Right hindlimb (tissue), 1 donor: ENCODE measurements at regions not wholly inside any gene's neighbourhood (a gene's known extent, or its start where the extent isn't known, plus 50 kb on each side); places are given as distances from the start of the nearest gene placed in this dataset.

Experiments
- DNase-seq: peaks from one replicate; pipeline ENCODE4 v3.0.0-alpha.2; 2018

DNA sequence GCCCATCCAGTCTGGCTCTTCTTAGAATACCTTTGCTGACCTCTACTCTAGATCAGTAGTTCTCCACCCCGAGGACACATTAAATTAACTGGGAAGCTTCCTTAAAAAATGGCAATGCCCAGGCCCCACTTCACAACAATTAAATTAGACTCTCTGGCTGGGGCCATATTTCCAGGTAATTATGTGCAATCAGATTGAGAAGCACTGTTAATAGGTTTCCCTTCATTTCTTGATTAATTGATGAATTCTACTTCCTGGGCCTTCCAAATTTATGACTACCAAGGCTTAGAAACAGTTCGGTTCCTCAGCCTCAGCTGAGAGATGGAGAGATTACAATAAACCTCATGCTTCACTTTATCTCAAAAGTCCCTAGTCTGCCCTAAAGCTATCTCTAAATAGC, 71.7 kb upstream of the LIMCH1 start:
- no peak for DNase-seq

DNA sequence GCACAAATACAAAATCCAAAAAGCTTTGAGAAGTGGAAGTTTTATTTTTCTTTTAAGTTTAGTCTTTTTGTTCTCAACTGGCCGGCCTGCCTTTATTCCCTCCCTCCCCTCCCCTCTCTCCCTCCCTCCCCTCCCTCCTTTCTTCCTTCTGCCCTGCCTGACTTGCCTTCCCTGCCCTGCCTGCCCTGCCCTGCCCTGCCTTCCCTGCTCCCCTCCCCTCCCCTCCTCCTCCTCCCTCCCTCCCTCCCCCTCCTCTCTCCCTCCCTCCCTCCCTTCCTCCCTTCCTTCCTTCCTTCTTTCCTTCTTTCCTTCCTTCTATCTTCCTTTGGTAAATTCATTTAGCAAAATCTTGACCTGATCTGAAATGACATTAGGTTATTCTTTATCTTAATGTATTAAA, 69.8 kb upstream of the LIMCH1 start:
- no peak for DNase-seq

DNA sequence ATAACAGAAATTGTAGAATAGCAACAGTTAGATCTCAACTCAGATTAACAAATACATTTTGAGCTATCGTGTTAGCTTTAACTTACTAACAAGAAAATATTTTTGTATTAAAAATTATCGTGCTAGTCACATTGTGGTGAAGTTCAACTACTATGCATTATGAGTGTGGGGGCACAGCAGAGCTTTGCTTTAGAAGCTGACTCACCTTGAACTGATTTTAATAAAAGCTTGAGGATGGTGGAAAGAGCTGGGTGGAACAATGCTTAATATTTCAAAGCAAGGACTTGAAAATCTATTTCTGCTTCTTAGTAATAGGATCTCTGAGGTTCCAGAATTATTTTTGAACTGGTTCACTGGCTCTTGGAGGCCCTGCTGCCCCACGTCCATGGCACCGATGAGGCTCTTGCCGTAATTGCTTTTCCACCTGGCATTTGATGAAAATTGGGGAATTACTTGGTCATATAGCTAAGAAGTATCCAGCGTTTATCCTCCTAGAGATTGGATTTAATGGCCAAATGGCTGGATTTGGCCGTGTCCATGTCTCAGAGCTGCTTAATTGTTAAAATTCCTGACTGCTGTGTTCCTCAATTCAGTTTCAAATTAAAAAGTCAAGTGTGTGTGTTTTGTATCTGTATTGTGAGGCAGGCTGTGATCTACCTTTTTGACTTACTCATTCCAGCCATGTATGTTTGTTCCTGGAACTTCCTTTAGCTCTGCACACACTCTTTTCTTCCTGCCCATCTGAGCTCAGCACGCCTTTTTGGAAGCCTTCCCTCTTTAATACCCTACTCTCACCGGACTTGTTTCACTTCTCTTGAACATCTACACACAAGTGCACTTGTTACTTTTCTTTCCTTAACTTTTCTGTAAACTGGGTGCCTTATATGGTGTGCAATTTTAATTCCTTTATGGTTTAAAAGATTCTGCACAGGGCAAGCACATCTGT, 66.6 kb upstream of the LIMCH1 start:
- peak; percentile 54 for DNase-seq

DNA sequence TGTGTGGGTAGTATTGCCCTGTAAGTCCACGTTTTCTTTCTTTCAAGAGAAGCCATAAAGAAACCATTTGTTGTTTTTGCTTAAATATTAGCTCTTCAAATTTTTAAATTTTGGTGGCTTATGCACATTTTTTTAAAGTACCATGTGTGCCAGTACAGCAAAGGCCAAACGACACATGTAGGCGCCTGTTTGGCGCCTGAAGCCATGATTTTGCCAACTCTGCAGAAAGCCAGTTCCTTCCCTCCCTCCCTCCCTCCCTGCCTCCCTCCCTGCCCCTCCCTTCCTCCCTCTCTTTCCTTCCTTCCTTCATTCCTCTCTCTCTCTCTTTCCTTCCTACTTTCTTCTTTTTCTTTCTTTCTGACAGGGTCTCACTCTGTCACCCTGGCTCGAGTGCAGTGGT, 65.9 kb upstream of the LIMCH1 start:
- DNase-seq, result no peak

DNA sequence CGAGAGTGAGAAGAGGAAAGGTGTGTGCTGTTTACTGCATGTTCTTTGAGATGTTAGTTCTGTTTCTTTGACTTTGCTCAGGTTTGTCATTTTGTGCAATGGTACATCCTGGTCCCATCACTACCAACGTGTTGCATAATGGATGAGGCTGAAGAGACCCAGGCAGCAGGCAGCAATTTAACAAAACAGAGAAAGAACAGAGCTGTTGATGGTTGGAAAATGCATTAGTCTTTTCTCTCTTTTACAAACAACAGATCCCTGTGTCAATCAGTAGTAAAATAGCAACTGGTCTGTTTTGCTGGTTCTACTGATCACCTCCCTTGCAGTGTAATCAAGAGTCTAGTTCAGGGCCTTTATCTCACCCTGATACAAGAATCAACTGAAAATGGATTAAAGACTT, 64.8 kb upstream of the LIMCH1 start:
- no peak for DNase-seq

DNA sequence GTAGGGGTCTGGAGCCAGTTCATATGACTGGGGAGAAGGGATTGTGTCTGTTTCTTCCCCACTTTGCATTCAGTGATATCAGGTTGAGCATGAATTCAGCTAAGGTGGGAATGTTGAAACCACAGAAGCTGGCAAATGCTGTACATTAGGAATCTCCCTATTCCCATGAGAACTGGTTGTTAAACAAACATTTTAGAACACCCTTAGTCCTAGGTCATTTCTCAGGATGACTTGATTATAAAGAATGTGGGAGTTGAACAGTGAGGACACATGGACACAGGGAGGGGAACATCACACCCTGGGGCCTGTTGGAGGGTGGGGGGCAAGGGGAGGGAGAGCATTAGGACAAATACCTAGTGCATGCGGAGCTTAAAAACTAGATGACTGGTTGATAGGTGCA, 62.6 kb upstream of the LIMCH1 start:
- DNase-seq, result no peak

DNA sequence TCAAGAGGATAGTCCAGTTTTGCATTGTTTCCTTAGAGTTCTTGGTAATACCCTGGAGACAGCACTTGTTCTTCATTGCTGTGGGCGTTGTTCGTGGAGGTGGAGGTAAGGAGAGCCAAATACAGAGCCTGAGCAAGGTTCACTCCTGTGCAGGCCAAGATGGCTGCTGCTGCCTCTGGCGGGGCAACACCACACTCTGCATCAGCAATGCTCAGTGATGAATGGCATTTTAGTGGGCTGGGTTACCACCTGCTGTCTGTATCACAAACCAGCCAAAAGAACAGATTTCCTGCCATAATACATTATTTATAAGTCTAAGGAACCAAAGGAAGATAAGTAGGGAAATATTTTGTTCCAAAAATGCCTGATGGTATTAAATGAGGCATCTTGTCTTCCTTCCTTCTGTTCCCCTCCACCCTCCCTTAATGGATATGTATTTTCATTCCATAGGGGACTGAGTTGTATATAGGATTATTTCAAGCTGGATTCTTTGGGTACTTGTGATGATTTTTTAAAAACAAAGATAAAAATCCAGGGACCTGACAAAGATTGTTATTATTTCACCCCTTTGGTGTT, 61.6 kb upstream of the LIMCH1 start:
- DNase-seq, result no peak

DNA sequence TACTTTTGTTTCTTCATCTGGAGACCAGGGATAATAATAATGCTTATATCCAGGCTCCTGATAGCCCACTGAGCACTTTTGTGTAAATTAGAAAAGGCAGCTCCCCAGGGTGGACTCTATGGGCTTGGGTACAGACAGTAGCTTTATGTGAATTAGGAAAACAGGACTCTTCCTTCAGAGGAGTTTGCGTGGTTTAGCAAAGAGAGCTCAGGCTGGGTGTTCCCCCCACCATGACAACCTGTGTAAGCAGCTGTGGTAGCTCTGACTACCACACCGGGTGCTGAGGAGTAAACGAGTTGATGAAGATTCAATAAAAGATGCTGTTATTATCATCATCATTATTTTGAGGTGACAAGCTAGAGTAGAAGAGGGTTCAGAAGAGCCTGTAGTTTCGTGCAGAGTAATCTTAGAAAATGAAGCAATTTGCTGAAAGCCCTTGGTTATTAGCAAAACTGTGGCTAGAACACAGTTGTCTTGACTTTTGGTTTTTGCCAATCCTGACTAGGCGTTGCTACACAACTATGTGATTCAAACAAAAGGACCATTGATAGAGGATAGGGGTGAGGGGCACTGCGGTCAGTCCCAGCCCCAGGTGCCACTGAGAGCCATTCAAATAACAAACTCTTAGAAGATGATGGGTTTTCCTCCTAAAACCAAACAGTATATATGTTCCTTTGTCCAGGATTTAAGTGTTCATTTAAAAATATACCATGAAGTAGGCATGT, 60.6 kb upstream of the LIMCH1 start:
- no peak for DNase-seq

DNA sequence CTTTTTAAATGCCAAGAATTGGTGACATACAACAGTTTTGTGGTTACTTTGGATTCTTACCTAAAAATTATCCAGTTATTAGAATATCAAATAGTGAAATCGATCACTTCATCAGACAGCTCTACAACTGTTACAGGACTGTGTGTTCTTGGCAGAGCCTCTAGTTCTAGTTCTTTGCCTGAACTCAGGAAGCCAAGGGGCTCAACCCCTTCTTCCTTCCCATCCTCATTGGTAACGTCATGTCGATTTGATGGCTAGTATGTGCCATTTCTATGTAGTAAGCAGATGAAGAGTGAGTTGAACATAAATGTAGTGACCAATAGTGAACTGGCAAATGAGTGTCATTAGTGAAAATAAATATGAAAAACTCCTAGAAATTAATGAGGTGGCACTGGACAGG, 59.4 kb upstream of the LIMCH1 start:
- no peak for DNase-seq

DNA sequence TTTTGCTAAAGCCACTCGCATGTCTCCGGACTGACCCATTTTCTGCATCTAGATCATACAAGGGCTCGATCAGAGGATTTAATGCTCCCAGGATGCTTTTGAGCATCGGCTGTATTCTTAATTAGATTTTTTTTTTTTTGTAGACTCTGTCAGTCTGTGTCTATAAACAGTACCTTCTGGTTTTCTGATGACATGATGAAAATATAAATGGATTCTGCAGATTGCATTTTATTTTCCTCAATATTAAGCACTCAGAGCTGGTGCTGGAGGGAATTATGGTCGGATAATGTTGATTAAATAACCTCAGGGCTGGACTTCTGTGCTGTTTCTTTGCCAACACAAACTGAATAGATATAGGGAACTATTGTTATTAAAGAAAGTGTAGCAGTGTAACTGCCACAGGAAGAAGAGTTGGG, 57.1 kb upstream of the LIMCH1 start:
- DNase-seq, result no peak

DNA sequence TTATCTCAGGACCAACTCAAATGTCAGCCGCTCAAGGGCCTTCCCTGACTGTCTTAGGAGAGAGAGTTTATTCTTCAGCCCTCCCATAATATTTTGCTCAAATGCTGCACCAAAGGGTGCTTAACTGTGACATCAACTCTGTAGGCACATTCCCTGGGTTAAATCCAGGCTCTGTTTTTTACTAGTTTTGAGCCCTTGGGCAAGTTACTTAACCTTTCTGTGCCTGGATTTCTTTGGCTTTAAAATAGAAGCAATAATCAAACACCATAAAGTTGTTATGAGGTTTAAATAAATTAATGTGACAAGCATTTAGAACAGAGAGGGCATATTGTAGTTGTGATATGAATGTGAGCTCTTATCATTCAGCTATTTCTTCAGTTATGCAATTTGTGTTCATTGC, 54.2 kb upstream of the LIMCH1 start:
- no peak for DNase-seq

DNA sequence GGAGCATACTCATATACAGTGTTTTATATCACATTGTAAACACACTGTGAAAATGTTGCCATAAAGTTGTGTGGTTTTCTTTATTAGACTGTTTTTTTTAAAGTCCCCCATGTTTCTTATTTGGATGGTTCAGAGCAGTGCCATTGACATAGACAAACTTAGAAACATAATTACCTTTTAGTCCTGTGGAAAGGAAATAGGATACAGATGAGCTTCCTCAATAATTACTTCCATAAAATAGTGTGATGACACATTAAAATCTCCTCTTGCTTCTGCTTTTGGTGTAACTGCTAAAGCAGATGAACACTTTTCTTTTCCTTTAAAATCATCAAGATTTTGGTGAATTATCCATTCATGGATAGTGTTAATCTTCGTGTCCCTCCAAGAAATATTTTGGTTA, 52.9 kb upstream of the LIMCH1 start:
- no peak for DNase-seq

DNA sequence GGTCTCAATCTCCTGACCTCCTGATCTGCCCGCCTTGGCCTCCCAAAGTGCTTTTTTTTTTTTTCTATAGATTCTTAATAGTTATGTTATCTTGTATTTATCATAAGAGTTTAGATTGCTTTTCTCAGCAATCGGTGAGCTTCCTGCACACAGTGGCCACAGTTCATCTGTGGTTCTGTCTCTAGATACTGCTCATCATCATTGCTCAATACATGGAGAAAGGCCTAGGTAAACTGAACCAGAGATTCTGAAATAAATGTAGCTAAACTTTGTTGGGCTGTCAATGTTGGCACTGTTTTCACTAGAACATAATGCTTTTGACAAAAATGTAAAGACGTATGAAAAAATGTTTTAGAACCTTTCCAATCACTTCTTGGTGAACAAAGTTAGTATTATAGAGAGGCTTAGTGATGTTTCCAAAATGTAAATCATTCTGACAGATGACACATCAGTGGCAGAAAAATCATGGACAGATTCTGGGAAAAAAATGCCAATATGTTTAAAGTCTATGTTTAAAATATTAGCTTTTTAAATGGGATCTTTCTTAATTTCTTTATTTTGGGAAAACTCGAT, 50.0 kb upstream of the LIMCH1 start:
- no peak for DNase-seq
